ENCODE measurements at regions not wholly inside any gene's neighbourhood (a gene's known extent, or its start where the extent isn't known, plus 50 kb on each side); places are given as distances from the start of the nearest gene placed in this dataset.

GRCh38 chr12:63266988-63267387 is 116.0 kb upstream of the AVPR1A start:
- DNase-seq (ENCODE audit: low read depth in 3 of 3, low spot score in 2 of 3): no peak

- DNase-seq (ENCODE audit: low read depth in 3 of 3, low spot score in 2 of 3): no peak
Measured at GRCh38 chr12:63264629-63265028, 113.6 kb upstream of the AVPR1A start.

GRCh38 chr12:63250486-63250885 is 99.5 kb upstream of the AVPR1A start:
- DNase-seq (ENCODE audit: low read depth in 3 of 3, low spot score in 2 of 3): no peak

- no peak for DNase-seq (ENCODE audit: low read depth in 3 of 3, low spot score in 2 of 3)
Measured at GRCh38 chr12:63238892-63239291, 87.9 kb upstream of the AVPR1A start.

- DNase-seq (ENCODE audit: low read depth in 3 of 3, low spot score in 2 of 3): no peak
Measured at GRCh38 chr12:63232896-63233295, 81.9 kb upstream of the AVPR1A start.

GRCh38 chr12:63228853-63229252 is 77.9 kb upstream of the AVPR1A start:
- no peak for DNase-seq (ENCODE audit: low read depth in 3 of 3, low spot score in 2 of 3)

GRCh38 chr12:63226792-63227463 is 75.9 kb upstream of the AVPR1A start:
- no peak for DNase-seq (ENCODE audit: low read depth in 3 of 3, low spot score in 2 of 3)

GRCh38 chr12:63224396-63224795 is 73.4 kb upstream of the AVPR1A start:
- DNase-seq (ENCODE audit: low read depth in 3 of 3, low spot score in 2 of 3): no peak

- DNase-seq (ENCODE audit: low read depth in 3 of 3, low spot score in 2 of 3): no peak
Measured at GRCh38 chr12:63223128-63223527, 72.1 kb upstream of the AVPR1A start.

GRCh38 chr12:63222582-63222981 is 71.6 kb upstream of the AVPR1A start:
- no peak for DNase-seq (ENCODE audit: low read depth in 3 of 3, low spot score in 2 of 3)

GRCh38 chr12:63220921-63221320 is 69.9 kb upstream of the AVPR1A start:
- DNase-seq (ENCODE audit: low read depth in 3 of 3, low spot score in 2 of 3): no peak

GRCh38 chr12:63212316-63212715 is 61.3 kb upstream of the AVPR1A start:
- DNase-seq (ENCODE audit: low read depth in 3 of 3, low spot score in 2 of 3): no peak

- no peak for DNase-seq (ENCODE audit: low read depth in 3 of 3, low spot score in 2 of 3)
Measured at GRCh38 chr12:63208956-63209355, 58.0 kb upstream of the AVPR1A start.

- DNase-seq (ENCODE audit: low read depth in 3 of 3, low spot score in 2 of 3): peak in 1 of 3 donors; percentile 9
Measured at GRCh38 chr12:63206909-63207308, 55.9 kb upstream of the AVPR1A start.

GRCh38 chr12:63206494-63206893 is 55.5 kb upstream of the AVPR1A start:
- DNase-seq (ENCODE audit: low read depth in 3 of 3, low spot score in 2 of 3): no peak
